AG10803 (cell line): ENCODE measurements at regions not wholly inside any gene's neighbourhood (a gene's known extent, or its start where the extent isn't known, plus 50 kb on each side); places are given as distances from the start of the nearest gene placed in this dataset.

ENCODE experiments used
- DNase-seq: peaks from one replicate; pipeline ENCODE4 v3.0.0; 2010; ENCODE audit warnings: low read depth
- H3K4me3 ChIP-seq: 2 replicates; pipeline ENCODE4 v1.5.1; 2011; ENCODE audit warnings: mild to moderate bottlenecking, low read length, control low read depth
- TF ChIP-seq, protein P1 (sequence below): conservative IDR thresholded peaks from 2 replicates; pipeline ENCODE4 v1.5.1; 2011; ENCODE audit warnings: mild to moderate bottlenecking, low read length, control low read depth, inconsistent platforms

DNA sequence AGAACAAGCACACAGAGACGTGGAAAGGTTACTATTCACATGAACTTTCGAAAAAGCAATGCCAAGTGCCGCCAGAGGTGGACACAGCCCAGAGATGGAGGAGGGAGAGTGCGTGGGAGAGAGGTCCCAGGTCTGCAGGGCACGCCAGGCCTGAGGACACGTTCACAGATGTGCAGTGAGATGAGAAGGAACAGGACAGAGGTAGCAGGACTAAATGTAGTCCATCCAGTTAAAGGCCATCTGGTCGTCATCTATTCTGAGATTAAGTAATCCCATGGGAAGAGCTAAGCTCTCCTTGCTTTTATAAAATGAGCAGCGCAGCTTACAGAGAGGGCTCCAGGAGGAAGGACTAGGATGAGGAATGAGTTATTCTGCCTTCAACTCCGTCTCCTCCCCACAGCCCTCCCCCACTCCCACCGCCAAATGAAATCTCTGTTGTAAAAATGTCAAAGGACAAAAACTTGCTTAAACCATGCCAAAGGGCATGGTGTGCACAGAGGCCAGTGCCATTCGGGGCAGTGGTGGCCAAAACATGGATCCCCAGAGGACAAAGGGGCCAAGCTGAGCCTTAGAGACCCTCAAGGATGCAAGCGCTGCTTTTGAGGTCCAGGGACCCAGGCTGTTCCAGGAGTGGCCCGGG lies 85.4 kb upstream of the SLC25A33 start:
- no peak overlapping the region for H3K4me3 ChIP-seq
- DNase-seq = no peak
- TF ChIP-seq, protein P1, sequence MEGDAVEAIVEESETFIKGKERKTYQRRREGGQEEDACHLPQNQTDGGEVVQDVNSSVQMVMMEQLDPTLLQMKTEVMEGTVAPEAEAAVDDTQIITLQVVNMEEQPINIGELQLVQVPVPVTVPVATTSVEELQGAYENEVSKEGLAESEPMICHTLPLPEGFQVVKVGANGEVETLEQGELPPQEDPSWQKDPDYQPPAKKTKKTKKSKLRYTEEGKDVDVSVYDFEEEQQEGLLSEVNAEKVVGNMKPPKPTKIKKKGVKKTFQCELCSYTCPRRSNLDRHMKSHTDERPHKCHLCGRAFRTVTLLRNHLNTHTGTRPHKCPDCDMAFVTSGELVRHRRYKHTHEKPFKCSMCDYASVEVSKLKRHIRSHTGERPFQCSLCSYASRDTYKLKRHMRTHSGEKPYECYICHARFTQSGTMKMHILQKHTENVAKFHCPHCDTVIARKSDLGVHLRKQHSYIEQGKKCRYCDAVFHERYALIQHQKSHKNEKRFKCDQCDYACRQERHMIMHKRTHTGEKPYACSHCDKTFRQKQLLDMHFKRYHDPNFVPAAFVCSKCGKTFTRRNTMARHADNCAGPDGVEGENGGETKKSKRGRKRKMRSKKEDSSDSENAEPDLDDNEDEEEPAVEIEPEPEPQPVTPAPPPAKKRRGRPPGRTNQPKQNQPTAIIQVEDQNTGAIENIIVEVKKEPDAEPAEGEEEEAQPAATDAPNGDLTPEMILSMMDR = no peak

GRCh38 chr1:9454494-9455066 lies 84.7 kb upstream of the SLC25A33 start:
- TF ChIP-seq, protein P1 = no peak
- DNase-seq = no peak
- H3K4me3 ChIP-seq = no peak overlapping the region

GRCh38 chr1:9455487-9456234 lies 83.6 kb upstream of the SLC25A33 start:
- TF ChIP-seq, protein P1 = peak; percentile 75
- peak; percentile 40 for DNase-seq
- H3K4me3 ChIP-seq = no peak overlapping the region

- DNase-seq = no peak
- no peak overlapping the region for H3K4me3 ChIP-seq
- TF ChIP-seq, protein P1 = no peak
Measured at GRCh38 chr1:9456833-9457232, 82.4 kb upstream of the SLC25A33 start.

GRCh38 chr1:9459816-9460407 lies 79.4 kb upstream of the SLC25A33 start:
- DNase-seq = no peak
- TF ChIP-seq, protein P1 = no peak
- H3K4me3 ChIP-seq = no peak overlapping the region

GRCh38 chr1:9465640-9466039 lies 73.6 kb upstream of the SLC25A33 start:
- DNase-seq = no peak
- H3K4me3 ChIP-seq = no peak overlapping the region
- TF ChIP-seq, protein P1 = no peak
